Renal cortex interstitium (tissue), 11 donors: ENCODE measurements at regions not wholly inside any gene's neighbourhood (a gene's known extent, or its start where the extent isn't known, plus 50 kb on each side); places are given as distances from the start of the nearest gene placed in this dataset.
"Not testable (repeated sequence)": the region's sequence is repeated elsewhere in the genome, so short reads cannot be mapped to it uniquely, and the experiment has no call there.

Experiments
- DNase-seq, 11 donors: peaks; one replicate each; pipeline ENCODE4 v3.0.0-alpha.2; 2013; ENCODE audit warnings: low read depth in 9 of 11, low spot score in 4 of 11; ENCODE audit errors: extremely low read depth in 1 of 11

DNA sequence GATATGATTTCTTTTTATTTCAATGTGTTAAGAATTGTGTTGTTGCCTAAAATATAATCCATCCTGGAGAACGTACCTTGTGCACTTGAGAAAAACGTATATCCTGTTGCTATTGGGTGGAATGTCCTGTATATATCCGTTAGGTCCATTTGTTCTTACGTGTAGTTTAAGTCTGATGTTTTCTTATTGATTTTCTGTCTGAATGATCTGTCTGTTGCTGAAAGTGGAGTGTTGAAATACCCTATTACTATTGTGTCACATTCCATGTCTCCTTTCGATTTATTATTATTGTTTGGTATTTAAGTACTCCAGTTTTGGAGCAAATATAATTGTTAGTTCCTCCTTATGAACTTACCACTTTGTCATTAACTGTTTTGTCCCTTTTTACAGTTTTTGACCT, 270.6 kb downstream of the UBE2NL start:
- not testable (repeated sequence) for DNase-seq

DNA sequence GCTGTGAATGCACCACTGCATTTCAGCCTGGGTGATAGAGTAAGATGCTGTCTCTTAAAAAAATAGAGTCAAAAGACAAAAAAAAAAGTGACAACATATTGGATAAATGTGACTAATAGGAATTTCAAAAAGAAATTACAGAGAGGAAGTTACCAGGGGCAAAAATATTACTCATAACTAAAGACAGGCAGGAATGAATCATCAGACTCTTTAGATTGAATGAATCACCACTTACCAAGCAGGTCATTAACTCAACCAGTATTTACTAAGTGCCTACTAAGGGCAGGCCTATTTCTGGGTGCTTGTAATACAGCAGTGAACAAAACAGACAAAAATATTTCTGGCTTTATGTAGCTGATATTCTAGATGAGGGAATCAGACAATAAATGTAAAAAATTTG, 301.3 kb downstream of the UBE2NL start:
- not testable (repeated sequence) for DNase-seq

DNA sequence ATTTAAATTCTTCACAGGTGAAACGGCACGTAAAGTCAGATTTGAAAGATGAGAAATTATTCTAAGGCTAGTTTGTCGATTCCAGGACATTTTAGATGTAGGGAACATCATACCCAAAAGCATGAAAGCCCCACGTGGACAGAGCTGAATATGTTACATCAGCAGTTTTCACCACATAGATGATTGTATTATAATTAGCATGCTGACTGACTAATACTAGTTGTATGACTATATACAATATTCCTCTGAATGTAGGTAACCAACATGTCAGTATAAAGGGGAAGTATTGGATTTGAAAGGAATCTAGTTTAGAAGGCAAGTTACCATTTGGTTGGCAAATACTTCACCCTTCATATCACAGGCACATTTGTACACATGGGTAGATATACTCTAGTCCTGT, 304.6 kb downstream of the UBE2NL start:
- DNase-seq: not testable (repeated sequence)

DNA sequence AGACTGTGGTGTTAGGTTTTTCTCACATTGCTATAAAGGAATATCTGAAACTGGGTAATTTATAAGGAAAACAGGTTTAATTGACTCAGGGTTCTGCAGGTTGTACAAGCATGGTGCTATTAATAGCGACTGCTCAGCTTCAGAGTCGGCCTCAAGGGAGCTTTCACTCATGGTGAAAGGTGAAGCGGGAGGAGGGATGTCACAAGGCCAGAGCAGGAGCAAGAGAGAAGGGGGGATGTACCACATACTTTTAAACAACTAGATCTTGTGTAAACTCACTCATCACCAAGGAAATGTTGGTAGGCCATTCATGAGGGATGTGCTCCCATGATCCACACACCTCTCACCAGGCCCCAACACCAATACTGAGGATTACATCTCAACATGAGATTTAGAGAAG, 313.2 kb downstream of the UBE2NL start:
- not testable (repeated sequence) for DNase-seq

DNA sequence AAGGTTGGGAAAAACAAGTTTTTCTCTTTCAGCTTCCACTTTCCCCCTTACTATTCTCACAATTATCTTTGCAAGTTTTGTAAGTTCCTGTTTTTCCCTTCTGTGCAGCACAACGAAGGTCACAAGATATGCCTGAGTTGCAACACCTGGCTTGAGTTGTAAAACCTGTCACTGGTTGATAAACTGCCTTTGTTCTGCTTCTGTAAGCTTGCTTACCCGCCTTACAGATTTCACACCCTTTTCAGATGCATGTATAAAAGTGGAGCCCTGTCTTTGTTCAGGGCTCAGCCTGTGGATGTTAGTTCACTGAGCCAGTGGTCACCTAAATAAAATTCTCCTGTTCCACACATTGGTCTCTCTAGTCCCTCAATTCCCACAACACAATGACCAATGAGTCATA, 318.9 kb downstream of the UBE2NL start:
- not testable (repeated sequence) for DNase-seq

DNA sequence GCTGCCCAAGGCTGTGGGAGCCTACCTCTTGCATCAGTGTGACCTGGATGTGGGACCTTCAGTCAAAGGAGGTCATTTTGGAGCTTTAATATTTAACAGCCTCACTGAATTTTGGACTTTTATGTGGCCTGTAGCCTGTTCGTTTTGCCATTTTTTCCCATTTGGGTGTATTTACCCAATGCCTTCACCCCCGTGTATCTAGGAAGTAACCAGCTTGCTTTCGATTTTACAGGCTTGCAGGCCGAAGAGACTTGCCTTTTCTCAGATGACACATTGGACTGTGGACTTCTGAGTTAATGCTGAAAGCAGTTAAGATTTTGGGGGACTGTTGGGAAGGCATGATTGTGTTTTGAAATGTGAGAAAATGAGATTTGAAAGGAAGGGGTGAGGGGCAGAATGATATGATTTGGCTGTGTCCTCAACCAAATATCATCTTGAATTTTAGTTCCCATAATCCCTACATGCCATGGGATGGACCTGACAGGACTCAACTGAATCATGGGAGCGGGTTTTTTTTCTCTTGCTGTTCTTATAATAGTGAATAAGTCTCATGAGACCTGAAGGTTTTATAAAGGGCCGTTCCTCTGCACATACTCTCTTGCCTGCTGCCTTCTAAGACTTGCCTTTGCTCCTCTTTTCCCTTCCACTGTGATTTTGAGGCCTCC, 324.6 kb downstream of the UBE2NL start:
- not testable (repeated sequence) for DNase-seq

DNA sequence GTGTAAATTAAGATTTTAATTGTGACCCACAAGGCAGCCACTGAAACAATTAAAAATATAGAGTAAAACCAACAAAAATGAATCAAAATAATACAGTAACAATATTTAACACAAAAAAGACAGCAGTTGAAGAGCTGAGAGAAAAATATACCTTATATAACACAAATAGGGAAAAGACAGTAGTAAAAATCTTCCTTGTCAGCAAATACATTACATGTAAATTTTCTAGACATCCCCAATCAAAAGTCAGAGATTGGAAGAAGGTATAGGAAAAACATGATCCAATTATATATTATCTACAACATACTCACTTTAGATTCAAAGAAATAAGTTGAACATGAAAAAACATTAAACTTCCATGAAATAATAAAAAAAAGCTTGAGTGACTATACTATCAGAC, 330.8 kb downstream of the UBE2NL start:
- DNase-seq: no peak

DNA sequence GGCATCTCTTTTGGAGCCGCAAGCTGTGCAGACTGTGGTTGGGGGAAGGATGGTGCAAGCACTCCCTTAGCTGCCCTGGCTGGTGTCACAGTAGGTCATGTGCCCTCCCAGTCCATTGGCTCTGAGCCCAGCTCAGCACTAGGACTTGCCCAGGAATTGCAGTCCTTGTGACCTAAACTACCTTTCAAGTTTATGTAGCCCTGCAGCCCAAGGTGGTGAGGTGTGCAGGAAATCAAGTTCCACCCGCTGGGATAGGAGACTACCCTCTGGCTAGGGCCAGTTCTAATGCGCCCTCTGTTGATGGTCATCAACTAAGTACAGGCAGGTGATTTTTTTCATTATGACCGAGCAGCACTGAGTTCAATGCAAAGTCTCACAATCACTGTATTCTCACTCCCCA, 335.2 kb downstream of the UBE2NL start:
- DNase-seq: no peak

DNA sequence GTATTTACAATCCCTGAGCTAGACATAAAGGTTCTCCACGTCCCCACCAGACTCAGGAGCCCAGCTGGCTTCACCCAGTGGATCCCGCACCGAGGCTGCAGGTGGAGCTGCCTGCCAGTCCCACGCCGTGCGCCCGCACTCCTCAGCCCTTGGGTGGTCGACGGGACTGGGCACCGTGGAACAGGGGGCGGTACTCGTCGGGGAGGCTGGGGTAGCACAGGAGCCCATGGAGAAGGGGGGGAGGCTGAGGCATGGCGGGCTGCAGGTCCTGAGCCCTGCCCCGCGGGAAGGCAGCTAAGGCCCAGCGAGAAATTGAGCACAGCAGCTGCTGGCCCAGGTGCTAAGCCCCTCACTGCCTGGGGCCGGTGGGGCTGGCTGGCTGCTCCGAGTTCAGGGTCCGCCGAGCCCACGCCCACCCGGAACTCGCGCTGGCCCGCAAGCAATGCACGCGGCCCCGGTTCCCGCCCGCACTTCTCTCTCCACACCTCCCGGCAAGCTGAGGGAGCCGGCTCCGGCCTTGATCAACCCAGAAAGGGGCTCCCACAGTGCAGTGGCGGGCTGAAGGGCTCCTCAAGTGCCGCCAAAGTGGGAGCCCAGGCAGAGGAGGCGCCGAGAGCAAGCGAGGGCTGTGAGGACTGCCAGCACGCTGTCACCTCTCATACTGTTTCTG, 347.4 kb downstream of the UBE2NL start:
- not testable (repeated sequence) for DNase-seq

DNA sequence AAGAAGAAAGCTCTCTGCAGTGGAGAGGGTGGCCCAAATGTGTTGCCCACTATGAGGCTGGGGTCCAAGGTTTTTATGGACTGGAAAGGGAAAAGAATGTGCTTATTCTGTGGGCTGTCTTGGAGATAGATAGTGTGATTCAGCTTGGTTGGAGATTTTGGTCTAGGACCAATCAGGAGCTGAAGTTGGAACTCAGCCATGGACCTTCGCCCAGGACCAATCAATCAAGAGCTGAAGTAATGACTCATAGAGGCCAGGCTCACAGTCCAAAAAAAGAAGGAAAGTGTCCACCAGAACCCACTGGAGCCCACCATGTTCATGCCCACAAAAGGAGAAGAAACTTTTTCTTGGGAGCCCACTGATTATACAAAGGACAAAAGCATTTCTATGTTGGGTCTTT, 369.5 kb downstream of the UBE2NL start:
- no peak for DNase-seq

DNA sequence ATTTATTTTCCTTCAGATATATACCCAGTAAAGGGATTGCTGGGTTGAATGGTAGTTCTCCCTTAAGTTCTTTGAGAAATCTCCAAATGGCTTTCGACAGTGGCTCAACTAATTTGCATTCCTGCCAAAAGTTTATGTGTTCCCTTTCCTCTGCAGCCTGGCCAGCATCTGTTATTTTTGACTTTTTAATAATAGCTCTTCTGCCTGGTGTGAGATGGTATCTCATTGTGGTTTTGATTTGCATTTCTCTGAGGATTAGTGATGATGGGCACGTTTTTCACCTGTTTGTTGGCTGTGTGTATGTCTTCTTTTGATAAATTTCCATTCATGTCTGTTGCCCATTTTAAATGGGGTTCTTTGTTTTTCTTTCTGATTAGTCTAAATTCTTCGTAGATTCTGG, 375.2 kb downstream of the UBE2NL start:
- DNase-seq: no peak

DNA sequence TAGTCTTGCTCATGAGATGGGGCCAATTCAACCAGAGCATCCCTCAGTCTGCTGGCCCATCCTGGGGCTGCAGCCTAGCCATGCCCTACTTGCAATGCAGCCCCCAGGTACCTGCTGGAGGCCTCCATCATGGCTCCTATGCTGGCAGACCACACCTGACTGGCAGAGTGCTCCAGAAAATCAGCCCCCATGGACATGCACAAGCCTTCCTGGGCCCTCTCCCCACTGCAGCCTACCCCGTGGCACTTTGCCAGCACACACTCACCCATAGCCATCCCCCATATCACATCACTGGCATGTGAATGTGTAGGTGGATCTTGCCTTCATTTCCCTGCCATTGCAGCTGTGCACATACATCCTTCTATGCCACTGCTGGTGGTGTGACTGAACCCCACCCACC, 381.8 kb downstream of the UBE2NL start:
- DNase-seq: no peak

DNA sequence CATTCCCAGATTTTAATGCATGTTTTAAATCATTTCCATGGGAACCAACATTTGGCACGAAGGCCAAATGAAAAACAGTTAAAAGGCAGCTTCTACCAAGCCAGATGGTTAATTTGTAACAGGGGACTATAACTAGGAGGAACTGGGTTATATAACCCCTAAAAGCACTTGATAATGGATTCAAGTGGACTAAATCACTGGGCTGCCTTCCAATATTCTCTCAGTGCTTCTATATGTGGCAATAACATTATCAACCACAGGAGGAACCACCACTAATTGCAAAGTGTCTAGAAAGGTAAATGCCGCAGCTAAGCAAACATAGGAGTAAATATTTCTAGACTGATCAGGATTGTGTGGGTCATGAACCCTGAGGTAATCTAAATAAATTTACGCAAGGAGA, 391.5 kb downstream of the UBE2NL start:
- DNase-seq: no peak

DNA sequence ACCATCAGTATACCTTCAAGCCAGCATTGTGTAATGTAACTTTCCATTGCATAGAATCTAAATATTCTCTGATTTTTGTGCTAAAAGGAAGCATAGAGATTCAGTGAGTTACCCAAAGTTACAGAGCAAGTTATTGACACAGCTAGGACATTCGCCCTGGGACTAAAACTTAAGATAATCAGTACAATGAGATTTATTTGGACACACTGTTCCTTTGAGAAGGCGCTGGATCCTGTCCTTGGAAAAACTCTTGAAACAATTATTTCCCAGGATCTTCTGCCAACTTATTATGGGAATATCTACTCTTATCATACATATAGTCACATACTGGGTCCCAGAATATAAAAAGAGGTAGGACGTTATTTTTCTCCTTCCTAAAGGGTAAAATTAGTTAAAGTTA, 392.0 kb downstream of the UBE2NL start:
- no peak for DNase-seq

DNA sequence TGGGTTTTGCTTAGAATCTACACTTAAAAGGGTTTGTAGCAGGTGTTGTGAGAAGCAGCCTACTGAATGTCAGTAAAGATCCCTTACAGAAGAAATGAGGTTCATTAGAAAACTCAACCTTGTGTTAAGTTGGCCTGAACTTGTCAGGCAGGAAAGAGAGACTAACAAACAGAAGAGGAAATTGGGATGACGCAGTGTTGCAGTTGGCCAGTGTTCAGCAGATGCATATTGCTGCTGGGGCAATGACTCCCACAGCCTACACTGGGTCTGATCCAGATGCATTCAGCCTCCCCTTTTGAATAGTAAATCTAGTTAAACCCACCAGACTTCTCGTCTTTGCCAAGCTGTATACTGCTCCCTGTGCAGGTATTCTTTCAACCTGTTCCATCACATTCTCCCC, 409.4 kb downstream of the UBE2NL start:
- DNase-seq: no peak

DNA sequence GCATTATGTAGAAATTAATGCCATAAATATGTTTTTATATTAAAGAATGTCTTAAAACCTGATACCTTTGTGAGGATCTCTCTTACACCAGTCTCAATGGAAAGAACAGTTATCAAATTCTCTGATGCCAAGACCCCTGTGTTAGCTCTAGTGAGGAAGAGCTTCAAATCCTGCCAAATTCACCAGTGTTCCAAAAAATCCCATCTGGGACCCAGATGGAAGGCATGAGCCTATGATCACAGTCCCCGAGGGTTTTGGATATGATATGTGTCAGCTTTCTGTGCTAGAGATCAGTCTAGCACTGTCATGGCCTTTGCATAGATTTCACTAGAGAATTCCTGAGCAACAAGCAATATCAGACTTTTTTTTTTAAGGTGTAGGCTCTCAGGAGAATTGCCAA, 412.1 kb downstream of the UBE2NL start:
- DNase-seq: no peak

DNA sequence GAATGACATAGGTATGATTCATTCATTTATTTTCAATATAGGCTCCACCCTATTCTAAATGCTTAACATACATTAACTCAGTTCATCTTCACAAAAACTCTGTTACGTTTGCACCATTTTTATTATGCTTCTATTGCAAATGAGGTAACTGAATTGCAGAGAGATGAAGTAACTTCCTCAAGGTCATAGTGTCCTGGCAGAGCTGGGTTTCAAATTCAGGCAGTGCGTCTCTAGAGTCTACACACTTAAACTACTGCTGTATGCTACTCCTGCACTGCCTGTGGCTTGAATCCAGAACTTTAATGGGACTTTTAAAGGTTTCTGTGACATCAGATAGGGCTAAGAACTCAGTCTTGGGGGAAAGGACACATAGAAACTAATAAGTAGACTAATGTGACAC, 413.4 kb downstream of the UBE2NL start:
- DNase-seq: no peak

DNA sequence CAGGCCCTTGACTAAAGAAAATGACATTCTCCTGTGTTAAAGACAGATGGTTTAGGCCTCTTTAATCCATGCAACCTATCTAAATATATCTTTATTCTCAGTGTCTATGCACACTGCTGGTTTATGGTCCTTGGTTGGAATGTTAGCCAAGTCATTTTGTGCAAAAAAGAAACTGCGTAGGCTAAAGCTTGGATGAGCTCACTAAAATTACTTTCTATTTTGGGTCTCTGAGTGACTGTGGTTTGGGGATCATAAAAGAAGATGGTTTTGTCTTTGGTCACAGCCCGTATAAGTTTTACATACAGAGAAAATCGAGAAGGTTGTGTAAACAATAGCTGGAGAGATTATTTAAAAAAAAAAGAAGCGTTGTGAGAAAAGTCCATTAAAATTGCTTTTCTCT, 443.6 kb downstream of the UBE2NL start:
- DNase-seq: no peak

DNA sequence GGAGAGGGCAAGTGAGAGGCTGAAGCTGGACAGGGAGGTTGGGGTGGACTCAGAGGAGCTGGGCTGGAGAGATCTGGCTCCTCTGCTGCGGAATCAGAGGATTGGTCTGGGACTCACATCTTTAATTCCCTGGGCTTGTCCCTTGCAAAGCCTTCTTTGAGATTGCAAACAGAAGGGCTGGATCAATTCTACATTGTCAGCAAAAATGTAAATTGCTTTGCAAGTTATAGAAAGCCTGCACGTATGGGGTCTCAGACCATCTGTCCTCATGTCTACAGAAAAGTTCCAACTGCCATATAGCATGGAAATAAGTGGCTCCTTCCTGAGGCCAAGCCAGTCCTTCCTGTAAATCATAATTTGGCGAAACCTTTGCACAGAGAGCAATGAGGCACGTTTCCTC, 449.6 kb downstream of the UBE2NL start:
- no peak for DNase-seq

DNA sequence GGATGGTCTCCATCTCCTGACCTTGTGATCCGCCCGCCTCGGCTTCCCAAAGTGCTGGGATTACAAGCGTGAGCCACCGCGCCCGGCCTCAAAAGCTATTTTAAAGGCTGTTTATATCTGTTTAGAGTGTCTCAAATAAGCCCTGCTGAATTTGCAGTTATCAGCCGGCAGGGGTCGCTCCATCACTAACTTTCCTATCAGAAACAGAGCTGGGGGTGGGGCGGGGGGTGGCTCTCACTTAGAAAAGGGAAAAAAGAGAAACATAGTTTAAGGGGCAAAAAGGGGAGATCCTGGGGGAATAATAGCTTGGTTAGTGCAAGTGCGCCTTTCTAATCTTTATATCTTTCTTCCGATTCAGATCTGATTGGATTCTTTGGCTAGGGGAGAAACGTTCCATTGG, 450.7 kb downstream of the UBE2NL start:
- DNase-seq: no peak

DNA sequence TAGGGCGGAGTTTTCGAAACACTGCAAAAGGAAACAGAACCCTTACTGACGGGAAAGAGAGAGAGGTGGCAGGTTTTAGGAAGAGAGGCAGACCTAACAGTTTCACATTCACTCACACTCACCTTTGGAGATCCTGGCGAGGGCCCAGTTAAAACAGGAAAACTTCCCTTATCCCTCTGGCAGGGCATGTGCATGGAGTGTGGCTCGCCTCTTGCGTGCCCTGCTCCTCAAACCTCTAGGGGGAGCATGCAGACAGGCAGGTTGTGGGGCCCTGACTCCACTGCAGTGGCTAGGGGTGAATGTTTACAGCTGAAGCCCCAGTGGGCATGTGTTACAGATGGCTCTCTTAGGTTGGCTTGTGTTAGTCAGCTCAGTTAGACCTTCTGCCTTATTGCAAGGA, 451.5 kb downstream of the UBE2NL start:
- DNase-seq: no peak
